GM18873 (cell line): ENCODE measurements at regions not wholly inside any gene's neighbourhood (a gene's known extent, or its start where the extent isn't known, plus 50 kb on each side); places are given as distances from the start of the nearest gene placed in this dataset.
"Not testable (repeated sequence)": the region's sequence is repeated elsewhere in the genome, so short reads cannot be mapped to it uniquely, and the experiment has no call there.

Experiments used
- ATAC-seq: cut with Tn5 transposase; IDR thresholded peaks from one replicate; pipeline ENCODE4 v1.9.1; 2021; ENCODE audit warnings: mild to moderate bottlenecking, moderate library complexity, moderate number of reproducible peaks; ENCODE audit not compliant: unreplicated experiment, low FRiP score

GRCh38 chr5:143543358-143544255, 140.1 kb upstream of the NR3C1 start:
- no peak for ATAC-seq

GRCh38 chr5:143542798-143543144, 139.3 kb upstream of the NR3C1 start:
- no peak for ATAC-seq

GRCh38 chr5:143541943-143542797, 138.7 kb upstream of the NR3C1 start:
- ATAC-seq, result no peak

GRCh38 chr5:143539742-143540141, 136.3 kb upstream of the NR3C1 start:
- ATAC-seq, result no peak

GRCh38 chr5:143537056-143537455, 133.6 kb upstream of the NR3C1 start:
- ATAC-seq, result no peak

- no peak for ATAC-seq
Measured at GRCh38 chr5:143536364-143536763, 132.9 kb upstream of the NR3C1 start.

DNA sequence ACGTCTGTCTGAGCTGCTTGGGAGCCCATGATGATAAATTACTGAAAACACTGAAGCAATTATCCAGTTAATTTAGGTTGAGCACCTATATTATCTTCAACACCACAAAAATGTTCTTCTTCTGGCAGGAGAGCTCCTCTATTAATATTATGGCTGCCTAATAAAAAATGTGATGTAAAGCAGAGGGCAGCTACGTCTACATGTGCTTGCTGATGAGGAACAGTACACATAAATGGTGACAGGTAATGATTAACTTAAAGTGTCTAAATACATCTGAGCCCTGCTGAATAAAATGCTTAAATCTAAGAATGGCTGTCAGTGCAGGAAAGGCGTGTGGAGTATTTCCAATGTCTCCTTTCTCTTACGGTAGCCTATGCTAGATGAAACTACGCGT, 131.3 kb upstream of the NR3C1 start:
- no peak for ATAC-seq

GRCh38 chr5:143533978-143534760, 130.7 kb upstream of the NR3C1 start:
- no peak for ATAC-seq

DNA sequence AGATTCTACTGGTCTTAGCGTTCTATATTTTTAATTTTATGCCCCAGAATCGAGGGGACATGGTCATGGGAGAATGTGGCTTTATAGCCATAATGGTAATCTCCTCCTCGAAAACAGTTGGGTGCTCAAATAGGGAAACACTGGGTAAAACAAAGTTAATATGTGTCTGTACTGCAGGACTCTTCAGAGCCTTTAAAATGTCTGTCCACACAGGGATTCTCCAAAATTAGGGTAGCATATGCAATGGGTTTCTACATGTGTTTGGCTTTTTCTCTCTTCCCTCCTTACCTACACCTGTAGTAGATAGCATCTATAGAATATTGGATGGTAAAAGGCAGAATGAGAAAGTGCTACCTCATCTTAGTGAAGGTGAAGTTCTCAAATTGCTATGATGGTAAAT, 130.0 kb upstream of the NR3C1 start:
- no peak for ATAC-seq

DNA sequence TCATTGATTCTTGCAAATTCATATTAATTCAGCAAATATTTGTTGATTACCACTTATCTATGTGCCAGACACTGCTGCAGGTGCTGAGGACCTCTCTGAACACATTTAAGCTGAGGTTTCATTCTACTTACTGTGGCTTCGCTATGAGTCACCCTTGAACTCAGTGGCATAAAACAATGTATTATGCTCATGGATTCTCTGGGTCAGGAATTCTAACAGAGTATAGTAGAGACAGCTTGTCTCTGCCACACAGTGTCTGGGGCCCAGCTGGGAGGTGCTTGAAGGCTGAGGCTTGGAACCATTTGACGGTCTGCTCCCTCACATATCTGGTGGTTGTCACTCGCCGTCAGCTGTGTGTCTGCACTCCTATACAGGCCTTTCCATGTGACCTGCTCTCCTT, 124.3 kb upstream of the NR3C1 start:
- no peak for ATAC-seq

DNA sequence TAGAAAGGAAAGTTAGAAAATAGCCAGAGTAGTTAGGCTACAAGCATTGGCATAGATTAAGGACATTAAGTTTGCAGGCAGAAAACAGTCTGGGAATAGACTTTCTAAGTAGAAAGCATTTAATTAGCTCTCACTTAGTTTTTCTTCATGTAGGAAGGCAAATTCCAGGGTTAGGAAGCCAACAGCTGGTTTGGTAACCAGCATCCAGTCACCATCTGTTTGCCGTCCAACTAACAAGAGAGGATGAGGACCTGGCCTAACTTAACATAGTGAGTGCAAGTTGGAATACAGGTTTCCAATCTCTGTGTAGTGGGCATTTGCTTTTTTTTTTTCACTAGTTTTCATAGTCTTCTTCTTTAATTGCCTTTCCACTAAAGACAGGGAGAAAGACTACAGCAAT, 121.7 kb upstream of the NR3C1 start:
- no peak for ATAC-seq

- no peak for ATAC-seq
Measured at GRCh38 chr5:143524338-143524945, 121.0 kb upstream of the NR3C1 start.

DNA sequence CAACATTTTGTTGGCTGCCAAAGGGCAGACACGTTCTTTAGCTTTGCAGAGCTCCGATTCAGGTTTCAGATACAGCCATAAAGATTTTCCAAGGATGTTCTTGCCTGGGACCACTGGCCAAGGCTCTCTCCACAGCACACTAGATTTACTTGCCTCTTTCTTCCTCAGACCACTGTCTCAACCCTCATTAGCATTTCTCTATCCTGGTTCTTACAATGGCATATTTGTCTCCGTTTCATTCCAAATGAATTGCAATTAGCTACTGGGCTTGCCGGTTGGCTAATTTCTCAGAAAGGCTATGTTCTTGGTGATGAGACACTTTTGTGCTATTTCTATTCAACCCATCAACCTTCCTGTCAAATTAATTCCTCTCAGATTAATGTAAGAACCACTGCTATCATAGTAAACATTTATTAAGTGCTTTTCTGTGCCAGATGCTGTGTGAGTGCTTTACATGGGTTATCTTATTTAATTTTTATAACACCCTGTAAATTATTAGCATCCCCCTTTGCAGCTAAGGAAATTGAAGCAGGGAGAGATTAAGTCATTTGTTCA, 118.4 kb upstream of the NR3C1 start:
- ATAC-seq, result no peak

DNA sequence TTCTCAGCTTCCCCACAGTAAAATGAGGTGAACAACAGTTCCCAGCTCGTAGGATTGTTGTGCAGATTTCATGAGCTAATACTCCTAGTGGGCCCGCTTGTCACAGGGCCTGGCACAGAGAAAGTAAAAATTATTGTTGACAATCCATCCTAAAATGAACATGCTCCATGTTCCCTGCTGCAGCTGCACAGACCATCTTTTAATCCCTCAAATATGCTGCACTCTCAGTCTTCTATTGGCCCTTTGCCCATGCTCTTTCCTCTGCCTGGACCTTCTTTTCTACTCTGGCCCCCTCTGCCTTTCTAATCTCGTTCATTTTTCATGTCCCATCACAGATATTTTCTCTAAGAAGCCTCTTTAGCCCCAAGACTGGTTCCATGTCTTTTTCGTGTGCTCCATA, 117.7 kb upstream of the NR3C1 start:
- no peak for ATAC-seq

DNA sequence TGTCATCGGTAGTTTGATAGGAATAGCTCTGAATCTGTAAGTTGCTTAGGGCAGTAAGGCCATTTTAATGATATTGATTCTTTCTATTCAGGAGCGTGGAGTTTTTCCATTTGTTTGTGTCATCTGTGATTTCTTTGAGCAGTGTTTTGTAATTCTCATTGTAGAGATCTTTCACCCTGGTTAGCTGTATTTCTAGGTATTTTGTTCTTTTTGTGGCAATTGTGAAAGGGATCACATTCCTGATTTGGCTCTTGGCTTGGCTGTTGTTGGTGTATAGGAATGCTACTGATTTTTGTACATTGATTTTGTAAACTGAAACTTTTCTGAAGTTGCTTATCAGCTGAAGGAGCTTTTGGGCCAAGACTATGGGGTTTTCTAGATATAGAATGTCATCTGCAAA, 115.7 kb upstream of the NR3C1 start:
- ATAC-seq, result not testable (repeated sequence)

DNA sequence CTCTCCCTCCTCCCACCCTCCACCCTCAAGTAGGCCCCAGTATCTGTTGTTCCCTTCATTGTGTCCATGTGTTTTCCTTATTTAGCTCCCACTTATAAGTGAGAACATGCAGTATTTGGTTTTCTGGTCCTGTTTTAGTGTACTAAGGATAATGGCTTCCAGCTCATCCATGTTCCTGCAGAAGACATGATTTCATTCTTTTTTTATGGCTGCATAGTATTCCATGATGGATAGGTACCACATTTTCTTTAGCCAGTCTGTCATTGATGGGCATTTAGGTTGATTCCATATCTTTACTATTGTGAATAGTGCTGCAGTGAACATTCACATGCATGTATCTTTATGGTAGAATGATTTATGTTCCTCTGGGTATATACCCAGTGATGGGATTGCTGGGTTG, 114.3 kb upstream of the NR3C1 start:
- ATAC-seq, result not testable (repeated sequence)

- no peak for ATAC-seq
Measured at GRCh38 chr5:143516249-143516648, 112.8 kb upstream of the NR3C1 start.

DNA sequence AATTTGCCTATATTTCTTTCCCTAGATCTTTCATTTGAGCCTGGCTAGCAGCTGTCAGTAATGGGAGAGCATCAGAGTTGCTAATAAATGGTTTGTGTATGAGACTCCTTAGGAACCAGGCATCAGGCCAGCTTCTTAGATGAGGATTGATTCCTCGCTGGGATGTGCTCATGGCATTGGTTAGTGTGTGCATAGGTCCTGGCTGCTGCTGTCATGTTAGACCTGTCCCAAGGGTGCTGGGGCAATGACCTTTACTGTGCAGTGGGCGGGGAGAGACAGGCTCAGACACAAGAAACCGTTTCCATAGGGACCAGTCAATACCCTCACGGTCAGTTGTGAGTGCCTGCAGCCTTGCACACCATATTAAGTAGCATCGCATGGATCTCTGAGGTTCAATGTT, 112.3 kb upstream of the NR3C1 start:
- ATAC-seq, result no peak

GRCh38 chr5:143514616-143515335, 111.3 kb upstream of the NR3C1 start:
- ATAC-seq, result no peak

DNA sequence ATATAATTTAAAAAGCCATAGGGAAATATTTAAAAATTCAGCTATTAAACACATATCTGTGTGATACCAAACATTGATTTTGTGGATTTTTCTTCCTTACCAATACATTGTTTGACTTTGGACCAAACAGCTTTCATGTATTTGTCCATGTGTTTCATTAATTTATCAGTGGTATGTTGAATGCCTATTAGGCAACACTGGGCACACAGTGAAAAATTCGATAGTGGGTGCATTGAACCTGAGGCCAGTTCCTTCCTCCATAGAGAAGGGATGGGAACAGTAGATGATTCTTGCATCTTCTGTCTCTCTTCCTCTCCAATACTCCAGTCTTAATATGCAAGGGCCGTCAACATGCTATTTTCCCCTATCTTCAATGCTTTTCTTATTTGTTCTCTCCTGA, 110.2 kb upstream of the NR3C1 start:
- ATAC-seq, result no peak
